HCT116 (cell line): ENCODE measurements at regions not wholly inside any gene's neighbourhood (a gene's known extent, or its start where the extent isn't known, plus 50 kb on each side); places are given as distances from the start of the nearest gene placed in this dataset.

Experiments
- ATAC-seq: fragments of 200-7000 bp; cut with Tn5 transposase; 2 replicates; pipeline ENCODE4 v1.9.1; 2020; ENCODE audit warnings: mild to moderate bottlenecking, moderate library complexity
- BruUV-seq: library from RNA; stranded (reverse); fragments of 400-500 nt; replicated peaks from 2 replicates; lab custom pipeline; 2021; lab: Mats Ljungman, UMichigan
- CTCF ChIA-PET: fragments of 300-600 bp; sonication (Branson Sonifier 250); formaldehyde crosslinking; loops from one replicate; lab custom pipeline; 2021; ENCODE audit warnings: antibody characterized with exemption; lab: Charles Lee
- POLR2A ChIA-PET: fragments of 300-600, 350-600 bp; sonication (Branson Sonifier 250); formaldehyde crosslinking; loops from one replicate; lab custom pipeline; 2021; ENCODE audit warnings: antibody characterized with exemption; lab: Charles Lee
- RAD21 ChIA-PET, 2 experiments: fragments of 300-600 bp; sonication (Branson Sonifier 250); formaldehyde crosslinking; loops; one replicate each; lab custom pipeline; 2023; ENCODE audit warnings: low total read pairs in 2 of 2; ENCODE audit not compliant: uncharacterized antibody in 2 of 2, unreplicated experiment in 2 of 2, low non-redundant PET in 1 of 2; lab: Charles Lee
- DNase-seq: peaks from one replicate; pipeline ENCODE4 v3.0.0-alpha.2; 2010; ENCODE audit warnings: low read depth, low spot score
- H2AFZ ChIP-seq: fragments of 200-600 bp; shearing (Covaris generic), sonication (generic); 2 replicates; pipeline ENCODE4 v1.6.1; 2017; ENCODE audit warnings: low read depth, mixed run types, mixed read lengths, antibody characterized with exemption, low read length; ENCODE audit not compliant: poor library complexity, severe bottlenecking
- H3K27ac ChIP-seq: 2 replicates; pipeline ENCODE4 v1.5.1; 2012; ENCODE audit warnings: low read depth, low read length
- H3K27me3 ChIP-seq: fragments of 200-600 bp; sonication (generic); 2 replicates; pipeline ENCODE4 v1.6.1; 2016; ENCODE audit warnings: mixed run types, low read length, mixed read lengths; ENCODE audit not compliant: insufficient read depth
- H3K36me3 ChIP-seq, 2 experiments: fragments of 200-500 bp in 1 of 2; fragments of 200-600 bp in 1 of 2; sonication (Bioruptor generic) in 1 of 2; sonication (generic) in 1 of 2; 2 replicates each; pipeline versions ENCODE4 v1.5.1 to v1.6.1; 2014 to 2016; ENCODE audit warnings: low read length in 2 of 2, inconsistent platforms in 1 of 2, mixed read lengths in 1 of 2, mixed run types in 1 of 2; ENCODE audit not compliant: insufficient read depth in 2 of 2, control insufficient read depth in 1 of 2
- H3K4me1 ChIP-seq, 2 experiments: fragments of 200-600 bp in 1 of 2; sonication (generic) in 1 of 2; 2 replicates each; pipeline versions ENCODE4 v1.5.1 to v1.6.1; 2012 to 2017; ENCODE audit warnings: low read length in 2 of 2, inconsistent platforms in 1 of 2, mild to moderate bottlenecking in 1 of 2, mixed read lengths in 1 of 2, mixed run types in 1 of 2, moderate library complexity in 1 of 2; ENCODE audit not compliant: insufficient read depth in 2 of 2, control insufficient read depth in 1 of 2
- H3K4me2 ChIP-seq: fragments of 200-600 bp; sonication (generic); 2 replicates; pipeline ENCODE4 v1.6.1; 2017; ENCODE audit warnings: mixed run types, low read length, mixed read lengths
- H3K4me3 ChIP-seq, 2 experiments: fragments of 200-600 bp in 1 of 2; sonication (generic) in 1 of 2; replicated peaks in 1 of 2; 2 replicates each; pipeline ENCODE4 v1.5.1; 2011 to 2016; ENCODE audit warnings: low read length in 2 of 2, control low read depth in 1 of 2, low read depth in 1 of 2, mild to moderate bottlenecking in 1 of 2, mixed read lengths in 1 of 2, mixed run types in 1 of 2
- H3K79me2 ChIP-seq: fragments of 200-600 bp; sonication (generic); 2 replicates; pipeline ENCODE4 v1.6.1; 2017; ENCODE audit warnings: mild to moderate bottlenecking, mixed run types, low read length, moderate library complexity, mixed read lengths; ENCODE audit not compliant: insufficient read depth
- H3K9ac ChIP-seq: fragments of 200-600 bp; sonication (generic); 2 replicates; pipeline ENCODE4 v1.6.1; 2016; ENCODE audit warnings: low read length, mixed read lengths
- H3K9me2 ChIP-seq: fragments of 200-600 bp; sonication (generic), shearing (Covaris generic); 2 replicates; pipeline ENCODE4 v1.6.1; 2017; ENCODE audit warnings: mixed run types, mild to moderate bottlenecking, moderate library complexity; ENCODE audit not compliant: insufficient read depth
- H3K9me3 ChIP-seq, 2 experiments: fragments of 200-500 bp in 1 of 2; fragments of 200-600 bp in 1 of 2; sonication (Bioruptor generic) in 1 of 2; sonication (generic) in 1 of 2; 2 replicates each; pipeline ENCODE4 v1.6.1; 2014 to 2017; ENCODE audit warnings: low read length in 2 of 2, mixed read lengths in 2 of 2, inconsistent platforms in 1 of 2, low read depth in 1 of 2, mild to moderate bottlenecking in 1 of 2, mixed run types in 1 of 2, moderate library complexity in 1 of 2; ENCODE audit not compliant: control insufficient read depth in 1 of 2, insufficient read depth in 1 of 2
- H4K20me1 ChIP-seq: fragments of 200-600 bp; sonication (generic), shearing (Covaris generic); 2 replicates; pipeline ENCODE4 v1.6.1; 2017; ENCODE audit warnings: mixed run types, mild to moderate bottlenecking, moderate library complexity; ENCODE audit not compliant: insufficient read depth
- ATF3 ChIP-seq: IDR thresholded peaks from 2 replicates; pipeline ENCODE4 v1.6.1; 2012
- CBX3 ChIP-seq: IDR thresholded peaks from 2 replicates; pipeline ENCODE4 v1.6.1; 2012; ENCODE audit warnings: low read depth
- CTCF ChIP-seq, 3 experiments: fragments of 200-600 bp in 1 of 3; sonication (generic) in 1 of 3; IDR thresholded peaks in 2 of 3; conservative IDR thresholded peaks in 1 of 3; 2 replicates each; pipeline ENCODE4 v1.5.1; 2012 to 2017; ENCODE audit warnings: low read depth in 2 of 3, low read length in 2 of 3, antibody characterized with exemption in 1 of 3, borderline replicate concordance in 1 of 3, control low read depth in 1 of 3, mild to moderate bottlenecking in 1 of 3, mixed read lengths in 1 of 3, mixed run types in 1 of 3, moderate library complexity in 1 of 3; ENCODE audit not compliant: insufficient read depth in 1 of 3
- EGR1 ChIP-seq: IDR thresholded peaks from 2 replicates; pipeline ENCODE4 v1.6.1; 2012; ENCODE audit warnings: low read depth
- ELF1 ChIP-seq: IDR thresholded peaks from 2 replicates; pipeline ENCODE4 v1.6.1; 2012; ENCODE audit warnings: low read depth, borderline replicate concordance
- EZH2 ChIP-seq: fragments of 200-600 bp; sonication (generic); IDR thresholded peaks from 2 replicates; pipeline ENCODE4 v1.6.1; 2017; ENCODE audit warnings: antibody characterized with exemption, mixed run types
- EZH2phosphoT487 ChIP-seq: fragments of 200-600 bp; IDR thresholded peaks from 2 replicates; pipeline ENCODE4 v1.6.1; 2018; ENCODE audit warnings: antibody characterized with exemption, borderline replicate concordance
- FOSL1 ChIP-seq: IDR thresholded peaks from 2 replicates; pipeline ENCODE4 v1.6.1; 2012; ENCODE audit warnings: low read depth
- POLR2AphosphoS5 ChIP-seq: IDR thresholded peaks from 2 replicates; pipeline ENCODE4 v1.6.1; 2011; ENCODE audit warnings: mild to moderate bottlenecking, low read depth, low read length, moderate library complexity
- RAD21 ChIP-seq: IDR thresholded peaks from 2 replicates; pipeline ENCODE4 v1.6.1; 2012; ENCODE audit warnings: low read depth, mild to moderate bottlenecking
- SP1 ChIP-seq: IDR thresholded peaks from 2 replicates; pipeline ENCODE4 v1.6.1; 2012; ENCODE audit warnings: low read depth
- TCF7L2 ChIP-seq: IDR thresholded peaks from 2 replicates; pipeline ENCODE4 v1.7.0; 2011; ENCODE audit warnings: borderline replicate concordance, inconsistent platforms; ENCODE audit not compliant: insufficient read depth, insufficient read length; ENCODE audit errors: extremely low read depth
- YY1 ChIP-seq: IDR thresholded peaks from 2 replicates; pipeline ENCODE4 v1.6.1; 2011; ENCODE audit warnings: low read length, low read depth, moderate library complexity, mild to moderate bottlenecking; ENCODE audit not compliant: insufficient replicate concordance; ENCODE audit errors: extremely low read depth
- ZFX ChIP-seq: fragments of 450-650 bp; IDR thresholded peaks from 2 replicates; pipeline ENCODE4 v1.6.1; 2017
- ZNF274 ChIP-seq: fragments of 200-500 bp; sonication (Bioruptor generic); IDR thresholded peaks from 2 replicates; pipeline ENCODE4 v1.6.1; 2014; ENCODE audit warnings: mild to moderate bottlenecking, low read depth, low read length, inconsistent platforms
- intact Hi-C: fragments of 100-400 bp; cut with micrococcal nuclease; formaldehyde crosslinking; loops from 2 replicates; pipeline ENCODE4 v1.10.0; 2022

GRCh38 chr14:83830316-83830715 lies 1699.6 kb upstream of the FLRT2 start:
- no peak overlapping the region for H2AFZ ChIP-seq
- TF ChIP-seq ATF3 (no peak), ZFX (no peak), ZNF274 (no peak), SP1 (no peak), CBX3 (no peak), EGR1 (no peak), EZH2 (no peak), RAD21 (no peak), FOSL1 (no peak), CTCF (IDR thresholded peaks at IDR 0.05 in 2 of 3, conservative IDR thresholded peaks at IDR 0.05 in 1 of 3; ENCODE audit: borderline replicate concordance in 1 of 3, insufficient read depth in 1 of 3, low read depth in 2 of 3, low read length in 2 of 3) (no peak)
- peaks cover 5 to 38% of the 10 kb centered on the region in 2 experiments; a peak in 2 of 4 replicates for H3K9me3 ChIP-seq
- H3K9ac ChIP-seq, result no peak overlapping the region
- no peaks in the 10 kb centered on the region for H3K79me2 ChIP-seq
- H3K36me3 ChIP-seq, result no peaks in the 10 kb centered on the region
- no peaks in the 10 kb centered on the region for H3K27me3 ChIP-seq
- intact Hi-C loops, result no loop called here
- H3K4me1 ChIP-seq, result no peaks in the 10 kb centered on the region
- H3K27ac ChIP-seq, result no peak overlapping the region
- ChIA-PET CTCF (no interaction called here), RAD21 (no interaction called here), POLR2A (no interaction called here)
- no peak overlapping the region for H3K4me3 ChIP-seq
- BruUV-seq, result no TSS peak
- ATAC-seq (no peak), DNase-seq (no peak)
- no peaks in the 10 kb centered on the region for H4K20me1 ChIP-seq
- no peaks in the 10 kb centered on the region for H3K9me2 ChIP-seq
- H3K4me2 ChIP-seq, result no peak overlapping the region

DNA sequence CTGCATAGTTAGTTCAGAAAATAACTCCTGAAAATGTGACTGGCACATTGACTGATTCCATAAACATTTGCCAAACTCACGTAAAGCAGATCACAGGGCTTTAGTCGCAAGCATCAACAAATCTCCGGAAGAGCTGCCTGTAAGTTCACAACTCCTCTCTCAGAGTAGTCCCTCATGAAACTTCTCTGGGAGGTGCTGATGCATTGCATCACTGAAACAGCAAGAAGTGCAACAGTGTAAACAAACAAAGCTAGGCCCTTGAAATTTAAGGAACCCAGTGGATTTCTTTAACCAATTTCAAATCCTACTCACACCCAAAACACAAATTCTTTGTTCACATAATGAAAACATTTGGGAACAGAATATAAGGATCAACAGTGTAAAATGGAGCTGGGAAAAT lies 1691.7 kb upstream of the FLRT2 start:
- Histone ChIP-seq H3K36me3 (no peaks in the 10 kb centered on the region), H3K9ac (no peak overlapping the region), H4K20me1 (no peaks in the 10 kb centered on the region)
- CTCF ChIA-PET, result no interaction called here
- TF ChIP-seq YY1 (no peak), ZFX (no peak), EZH2phosphoT487 (no peak), TCF7L2 (no peak), CTCF (IDR thresholded peaks at IDR 0.05 in 2 of 3, conservative IDR thresholded peaks at IDR 0.05 in 1 of 3; ENCODE audit: borderline replicate concordance in 1 of 3, insufficient read depth in 1 of 3, low read depth in 2 of 3, low read length in 2 of 3) (no peak), ELF1 (no peak), EGR1 (no peak), ATF3 (no peak), POLR2AphosphoS5 (no peak), FOSL1 (no peak)
- TF ChIP-seq, all 23 proteins: peak for 0
- Histone ChIP-seq H3K9me2 (no peaks in the 10 kb centered on the region), H3K4me2 (no peak overlapping the region), H3K9me3 (peaks cover 0 to 17% of the 10 kb centered on the region in 2 experiments; a peak in 3 of 4 replicates), H3K27ac (no peak overlapping the region), H3K4me1 (no peaks in the 10 kb centered on the region), H2AFZ (no peak overlapping the region), H3K79me2 (no peaks in the 10 kb centered on the region), H3K27me3 (no peaks in the 10 kb centered on the region), H3K4me3 (no peak overlapping the region)
- ATAC-seq (no peak), DNase-seq (no peak)
- ChIA-PET RAD21 (no interaction called here), POLR2A (no interaction called here)
- no TSS peak for BruUV-seq
- intact Hi-C loops, result no loop called here
